ENCODE measurements at regions not wholly inside any gene's neighbourhood (a gene's known extent, or its start where the extent isn't known, plus 50 kb on each side); places are given as distances from the start of the nearest gene placed in this dataset. TPM values are rescaled to one million over a fixed set of nuclear protein-coding genes. Genes with fewer than 3 reads are reported as not detected.

- Histone ChIP-seq H3K36me3 (replicated peaks; ENCODE audit: insufficient read depth, low read depth) (no peaks in the 10 kb centered on the region), H2AFZ (no peak overlapping the region), H3K79me2 (no peaks in the 10 kb centered on the region), H3K27me3 (no peaks in the 10 kb centered on the region), H3K9me3 (ENCODE audit: low read depth) (no peaks in the 10 kb centered on the region), H3K27ac (no peak overlapping the region), H3K9me2 (replicated peaks; ENCODE audit: insufficient read depth) (no peaks in the 10 kb centered on the region), H3K4me1 (ENCODE audit: insufficient read depth) (no peaks in the 10 kb centered on the region), H3K4me3 (no peak overlapping the region), H3K4me2 (no peak overlapping the region), H4K20me1 (ENCODE audit: insufficient read depth, poor library complexity, severe bottlenecking) (no peaks in the 10 kb centered on the region)
- DNase-seq (ENCODE audit: low spot score), result no peak
- TF ChIP-seq EZH2phosphoT487 (IDR thresholded peaks at IDR 0.05; ENCODE audit: low read depth, severe bottlenecking, unreplicated experiment), result no peak
- 90% methylated on average over 2 of the region's 2 CpGs for WGBS (ENCODE audit: low lambda C conversion rate, missing lambda C conversion rate)
Measured at GRCh38 chr1:221791846-221792245, 50.0 kb upstream of the DUSP10 start.

Small RNA genes lying in the stretch of these regions (small RNA-seq; reads per million reads assigned to genes)
- not detected for gene RNU6-403P

Measured in hepatocyte (in vitro differentiated cells).